ENCODE measurements at regions not wholly inside any gene's neighbourhood (a gene's known extent, or its start where the extent isn't known, plus 50 kb on each side); places are given as distances from the start of the nearest gene placed in this dataset.

DNA sequence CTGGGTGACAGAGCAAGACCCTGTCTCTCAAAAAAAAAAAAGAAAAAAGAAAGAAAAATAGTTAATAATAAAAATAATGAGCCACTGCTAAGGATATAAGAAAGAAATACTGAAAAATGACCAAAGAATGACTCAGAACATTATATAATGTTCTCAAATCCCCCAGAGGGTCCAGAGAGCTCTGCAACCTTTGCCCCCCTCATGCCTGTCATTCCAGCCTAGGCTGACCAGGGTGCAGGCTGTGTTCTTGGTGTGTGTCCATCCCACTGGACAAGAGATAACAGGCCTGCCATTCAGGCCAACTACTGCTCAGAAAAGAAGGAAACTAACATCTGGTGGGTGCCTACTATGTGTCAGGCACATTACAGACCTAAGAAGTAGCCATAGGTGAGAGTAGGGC is 72.7 kb upstream of the EDNRA start:
- ATAC-seq (replicated peaks): no peak
- peaks cover 0 to 2% of the 10 kb centered on the region in 2 donors for H3K9me3 Mint-ChIP-seq
- no peak overlapping the region for H3K27ac Mint-ChIP-seq
- no peaks in the 10 kb centered on the region for H3K4me1 Mint-ChIP-seq (ENCODE audit: low read depth in 2 of 2)
- no peak overlapping the region for H3K4me3 Mint-ChIP-seq
- H3K27me3 Mint-ChIP-seq: no peaks in the 10 kb centered on the region
- DNase-seq: no peak
- peaks cover 3% of the 10 kb centered on the region for H3K36me3 Mint-ChIP-seq (ENCODE audit: insufficient read depth)

DNA sequence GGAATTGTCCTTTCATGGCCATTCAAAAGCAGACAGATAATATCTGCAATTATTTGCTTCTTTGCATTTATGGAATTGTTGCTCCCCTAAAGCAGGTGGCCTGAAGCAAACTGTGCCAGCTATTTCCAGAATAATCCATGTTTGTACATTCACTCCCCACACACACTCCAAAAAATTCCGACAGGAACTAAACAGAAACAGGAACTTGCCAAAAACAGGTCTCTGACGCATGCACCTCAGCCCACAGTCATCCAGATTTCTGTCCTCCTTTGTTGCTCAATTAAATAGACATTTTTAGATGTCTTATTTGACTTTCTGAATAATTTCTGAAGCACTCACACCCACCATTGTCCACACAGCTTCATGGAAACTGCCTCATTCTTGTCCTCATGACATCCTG is 71.5 kb upstream of the EDNRA start:
- no peak for ATAC-seq (replicated peaks)
- H3K27ac Mint-ChIP-seq: no peak overlapping the region
- peaks cover 3% of the 10 kb centered on the region for H3K36me3 Mint-ChIP-seq (ENCODE audit: insufficient read depth)
- peaks cover 1 to 2% of the 10 kb centered on the region in 2 donors for H3K9me3 Mint-ChIP-seq
- H3K4me3 Mint-ChIP-seq: no peak overlapping the region
- H3K27me3 Mint-ChIP-seq: no peaks in the 10 kb centered on the region
- H3K4me1 Mint-ChIP-seq (ENCODE audit: low read depth in 2 of 2): no peaks in the 10 kb centered on the region
- DNase-seq: no peak

DNA sequence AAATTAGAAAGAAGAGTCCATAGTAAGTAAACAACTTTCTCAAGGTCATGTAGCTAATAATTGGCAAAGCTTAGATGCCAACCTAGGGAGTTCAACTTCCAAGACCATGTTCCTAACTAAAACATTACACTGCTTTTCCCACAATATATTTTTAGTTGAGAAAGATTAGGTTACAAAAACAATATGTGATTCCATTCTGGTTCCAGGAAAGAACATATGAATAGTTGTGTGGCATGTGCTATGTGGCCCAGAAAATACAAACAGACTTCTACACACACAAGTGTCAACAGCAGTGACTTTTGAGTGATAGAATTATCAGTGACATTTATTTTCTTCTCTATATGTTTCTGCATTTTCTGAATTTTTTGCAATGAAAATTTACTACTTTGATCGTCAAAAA is 62.7 kb upstream of the EDNRA start:
- no peaks in the 10 kb centered on the region for H3K4me1 Mint-ChIP-seq (ENCODE audit: low read depth in 2 of 2)
- H3K4me3 Mint-ChIP-seq: no peak overlapping the region
- no peaks in the 10 kb centered on the region for H3K27me3 Mint-ChIP-seq
- H3K27ac Mint-ChIP-seq: no peak overlapping the region
- no peak for ATAC-seq (replicated peaks)
- DNase-seq: no peak
- no peaks in the 10 kb centered on the region for H3K36me3 Mint-ChIP-seq (ENCODE audit: insufficient read depth)
- peaks cover 0 to 15% of the 10 kb centered on the region in 2 donors for H3K9me3 Mint-ChIP-seq

DNA sequence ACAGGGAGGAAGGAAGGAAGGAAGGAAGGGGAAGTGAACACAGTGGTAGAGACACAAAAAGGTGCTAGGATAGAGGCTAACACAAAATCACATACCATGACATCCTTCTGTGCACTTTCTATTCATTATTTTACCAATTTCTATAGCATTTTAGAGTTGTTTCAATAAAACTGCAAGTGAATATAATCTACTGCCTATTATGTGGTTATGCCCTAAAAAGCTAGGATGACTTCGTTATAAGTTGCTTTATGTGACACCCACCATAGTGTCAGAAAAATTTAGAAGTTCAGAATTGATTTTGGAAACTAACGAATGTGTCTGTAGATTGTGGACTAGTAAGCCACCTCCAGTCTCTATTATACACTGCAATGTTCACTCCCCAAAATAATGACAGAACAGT is 59.4 kb upstream of the EDNRA start:
- H3K27ac Mint-ChIP-seq: no peak overlapping the region
- no peaks in the 10 kb centered on the region for H3K27me3 Mint-ChIP-seq
- no peak overlapping the region for H3K4me3 Mint-ChIP-seq
- H3K9me3 Mint-ChIP-seq: peaks cover 0 to 7% of the 10 kb centered on the region in 2 donors
- H3K36me3 Mint-ChIP-seq (ENCODE audit: insufficient read depth): no peaks in the 10 kb centered on the region
- ATAC-seq (replicated peaks) (no peak), DNase-seq (no peak)
- H3K4me1 Mint-ChIP-seq (ENCODE audit: low read depth in 2 of 2): no peaks in the 10 kb centered on the region

DNA sequence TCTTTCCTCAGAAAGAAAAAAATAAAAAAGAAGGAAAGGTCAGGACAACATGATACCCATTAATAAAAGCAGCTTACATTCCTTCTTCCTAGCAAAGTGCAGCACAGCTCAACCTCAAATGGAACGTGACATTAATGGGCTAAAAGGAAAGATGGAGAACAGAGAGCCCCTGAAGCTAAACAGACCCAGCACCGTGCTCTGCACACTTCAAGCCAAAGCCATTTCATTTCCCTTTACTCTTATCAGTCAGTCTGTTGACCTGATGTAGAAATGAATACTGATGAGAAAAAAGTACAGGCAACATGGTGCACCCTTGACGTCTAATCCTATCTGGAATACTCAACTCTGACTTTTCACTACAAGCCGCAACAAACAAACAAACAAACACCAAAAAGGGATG is 57.7 kb upstream of the EDNRA start:
- Mint-ChIP-seq H3K4me1 (ENCODE audit: low read depth in 2 of 2) (no peaks in the 10 kb centered on the region), H3K4me3 (no peak overlapping the region), H3K27ac (no peak overlapping the region), H3K27me3 (no peaks in the 10 kb centered on the region), H3K9me3 (peaks cover 0 to 7% of the 10 kb centered on the region in 2 donors), H3K36me3 (ENCODE audit: insufficient read depth) (no peaks in the 10 kb centered on the region)
- no peak for ATAC-seq (replicated peaks)
- DNase-seq: no peak

DNA sequence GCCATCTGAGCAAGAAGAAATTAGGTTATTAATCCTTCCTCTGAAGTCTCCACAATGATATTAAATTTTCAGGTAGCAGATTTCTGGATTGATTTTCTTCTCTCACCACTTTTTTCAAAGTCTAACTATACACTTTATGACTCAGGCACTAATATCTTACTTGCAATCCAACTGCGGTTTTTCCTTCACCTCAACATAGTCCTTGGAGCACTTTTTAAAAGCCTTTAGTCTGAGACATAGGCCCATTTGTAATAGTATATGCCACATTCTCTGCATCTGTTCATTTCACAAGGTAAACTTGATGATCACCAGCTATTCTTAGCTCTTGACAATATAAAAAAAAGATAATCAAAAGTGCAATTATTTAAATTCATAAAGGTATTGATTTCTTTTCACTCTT is 55.9 kb upstream of the EDNRA start:
- no peaks in the 10 kb centered on the region for H3K4me1 Mint-ChIP-seq (ENCODE audit: low read depth in 2 of 2)
- H3K27me3 Mint-ChIP-seq: peaks cover under 1 to 6% of the 10 kb centered on the region in 2 donors
- no peak overlapping the region for H3K27ac Mint-ChIP-seq
- no peaks in the 10 kb centered on the region for H3K36me3 Mint-ChIP-seq (ENCODE audit: insufficient read depth)
- H3K4me3 Mint-ChIP-seq: no peak overlapping the region
- ATAC-seq (replicated peaks): no peak
- DNase-seq: no peak
- H3K9me3 Mint-ChIP-seq: peaks cover 2 to 7% of the 10 kb centered on the region in 2 donors

DNA sequence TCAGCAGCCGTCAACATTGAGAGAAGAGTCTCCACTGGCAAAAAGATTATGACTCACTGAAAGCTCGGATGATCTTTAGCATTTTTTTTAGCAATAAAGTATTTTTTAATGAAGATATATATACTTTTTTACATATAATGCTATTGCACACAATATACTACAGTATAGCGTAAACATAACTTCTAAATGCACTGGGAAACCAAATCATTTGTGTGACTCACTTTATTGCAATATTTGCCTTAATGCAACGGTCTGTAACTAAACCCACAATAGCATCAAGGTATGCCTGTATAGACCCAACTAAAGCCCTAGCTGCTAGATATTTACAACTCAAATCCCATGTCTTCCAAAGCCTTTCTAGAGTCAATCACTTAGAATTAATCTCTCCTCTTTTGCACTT is 52.3 kb upstream of the EDNRA start:
- Mint-ChIP-seq H3K4me1 (ENCODE audit: low read depth in 2 of 2) (no peaks in the 10 kb centered on the region), H3K27ac (no peak overlapping the region), H3K27me3 (peaks cover 6 to 7% of the 10 kb centered on the region in 2 donors), H3K4me3 (no peak overlapping the region), H3K9me3 (peaks cover 0 to 9% of the 10 kb centered on the region in 2 donors), H3K36me3 (ENCODE audit: insufficient read depth) (no peaks in the 10 kb centered on the region)
- no peak for ATAC-seq (replicated peaks)
- DNase-seq: no peak

DNA sequence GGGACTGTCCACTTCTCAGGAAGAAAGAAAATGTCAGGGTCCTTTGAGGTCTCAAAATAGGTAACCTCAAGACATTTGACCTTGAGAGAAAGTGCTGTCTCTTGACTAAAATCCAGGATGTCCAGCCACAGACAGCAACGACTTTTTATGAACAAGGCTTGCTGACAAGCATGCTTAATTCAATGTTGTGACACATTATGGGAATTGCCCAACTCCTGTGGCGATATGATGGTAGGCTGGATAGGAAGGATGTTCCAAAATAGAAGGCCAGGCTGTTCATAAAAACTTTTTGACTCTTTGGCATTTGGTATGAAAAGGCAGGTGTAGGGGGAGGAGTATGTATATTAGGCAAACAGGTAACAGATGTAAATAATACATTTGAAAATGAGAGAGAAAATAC is 50.8 kb upstream of the EDNRA start:
- Mint-ChIP-seq H3K4me3 (no peak overlapping the region), H3K4me1 (ENCODE audit: low read depth in 2 of 2) (no peaks in the 10 kb centered on the region), H3K9me3 (peaks cover 0 to 9% of the 10 kb centered on the region in 2 donors), H3K27ac (no peak overlapping the region), H3K36me3 (ENCODE audit: insufficient read depth) (peaks cover 3% of the 10 kb centered on the region), H3K27me3 (peaks cover 6 to 7% of the 10 kb centered on the region in 2 donors)
- DNase-seq: no peak
- ATAC-seq (replicated peaks): no peak
